Breast epithelium (tissue), 3 donors: ENCODE measurements at regions not wholly inside any gene's neighbourhood (a gene's known extent, or its start where the extent isn't known, plus 50 kb on each side); places are given as distances from the start of the nearest gene placed in this dataset.

Experiments
- POLR2A ChIP-seq: fragments of 450-650 bp; IDR thresholded peaks from one replicate; pipeline ENCODE4 v1.6.1; 2016; ENCODE audit warnings: antibody characterized with exemption, mild to moderate bottlenecking, moderate library complexity
- TF ChIP-seq, protein P1 (sequence below), 3 donors: fragments of 450-650 bp; IDR thresholded peaks; one replicate each; pipeline ENCODE4 v1.5.1; 2016 to 2017; ENCODE audit warnings: antibody characterized with exemption in 3 of 3, mild to moderate bottlenecking in 3 of 3, moderate library complexity in 3 of 3

DNA sequence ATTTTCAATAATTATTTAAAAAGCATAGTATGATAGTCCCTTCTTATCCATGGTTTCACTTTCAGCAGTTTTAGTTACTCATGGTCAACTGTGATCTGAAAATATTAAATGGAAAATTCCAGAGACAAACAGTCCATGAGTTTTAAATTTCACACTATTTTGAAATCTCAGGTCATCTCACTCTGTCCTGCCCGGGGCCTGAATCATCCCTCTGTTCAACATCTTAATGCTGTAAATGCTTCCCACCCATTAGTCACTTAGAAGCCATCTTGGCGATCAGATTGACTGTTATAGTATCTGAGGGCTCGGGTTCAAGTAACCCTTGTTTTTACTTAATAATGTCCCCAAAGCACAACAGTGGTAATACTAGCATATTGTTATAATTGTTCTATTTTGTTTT, 1509.3 kb downstream of the FAM181B start:
- TF ChIP-seq, protein P1, sequence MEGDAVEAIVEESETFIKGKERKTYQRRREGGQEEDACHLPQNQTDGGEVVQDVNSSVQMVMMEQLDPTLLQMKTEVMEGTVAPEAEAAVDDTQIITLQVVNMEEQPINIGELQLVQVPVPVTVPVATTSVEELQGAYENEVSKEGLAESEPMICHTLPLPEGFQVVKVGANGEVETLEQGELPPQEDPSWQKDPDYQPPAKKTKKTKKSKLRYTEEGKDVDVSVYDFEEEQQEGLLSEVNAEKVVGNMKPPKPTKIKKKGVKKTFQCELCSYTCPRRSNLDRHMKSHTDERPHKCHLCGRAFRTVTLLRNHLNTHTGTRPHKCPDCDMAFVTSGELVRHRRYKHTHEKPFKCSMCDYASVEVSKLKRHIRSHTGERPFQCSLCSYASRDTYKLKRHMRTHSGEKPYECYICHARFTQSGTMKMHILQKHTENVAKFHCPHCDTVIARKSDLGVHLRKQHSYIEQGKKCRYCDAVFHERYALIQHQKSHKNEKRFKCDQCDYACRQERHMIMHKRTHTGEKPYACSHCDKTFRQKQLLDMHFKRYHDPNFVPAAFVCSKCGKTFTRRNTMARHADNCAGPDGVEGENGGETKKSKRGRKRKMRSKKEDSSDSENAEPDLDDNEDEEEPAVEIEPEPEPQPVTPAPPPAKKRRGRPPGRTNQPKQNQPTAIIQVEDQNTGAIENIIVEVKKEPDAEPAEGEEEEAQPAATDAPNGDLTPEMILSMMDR (IDR thresholded peaks at IDR 0.05), result no peak
- TF ChIP-seq POLR2A, result no peak
